Lower leg skin (tissue), 4 donors: ENCODE measurements at regions not wholly inside any gene's neighbourhood (a gene's known extent, or its start where the extent isn't known, plus 50 kb on each side); places are given as distances from the start of the nearest gene placed in this dataset.

ENCODE experiments used
- DNase-seq, 2 donors: peaks; one replicate each; pipeline ENCODE4 v3.0.0-alpha.2; 2019; ENCODE audit warnings: low spot score in 2 of 2
- H3K4me3 ChIP-seq: fragments of 200-600 bp; sonication (generic); 2 replicates; pipeline ENCODE4 v1.5.1; 2017; ENCODE audit warnings: mild to moderate bottlenecking, low read depth; ENCODE audit not compliant: poor library complexity, severe bottlenecking
- POLR2A ChIP-seq, 2 donors: fragments of 450-650 bp; IDR thresholded peaks; one replicate each; pipeline ENCODE4 v1.6.1; 2016 to 2017; ENCODE audit warnings: antibody characterized with exemption in 2 of 2, mild to moderate bottlenecking in 1 of 2, moderate library complexity in 1 of 2
- WGBS, 2 donors: methylation state at CpG; one replicate each; pipeline ENCODE4 v1.1.5; 2018; 5-methylcytosine and 5-hydroxymethylcytosine counted together
- intact Hi-C: fragments of 100-400 bp; cut with DNase I; formaldehyde crosslinking; loops from one replicate; pipeline ENCODE4 v1.15.0; 2023; ENCODE audit warnings: low total_unique reads
- TF ChIP-seq, protein P1 (sequence below), 3 donors: fragments of 450-650 bp; IDR thresholded peaks; one replicate each; pipeline ENCODE4 v1.5.1; 2016; ENCODE audit warnings: antibody characterized with exemption in 3 of 3, mild to moderate bottlenecking in 3 of 3, moderate library complexity in 2 of 3

DNA sequence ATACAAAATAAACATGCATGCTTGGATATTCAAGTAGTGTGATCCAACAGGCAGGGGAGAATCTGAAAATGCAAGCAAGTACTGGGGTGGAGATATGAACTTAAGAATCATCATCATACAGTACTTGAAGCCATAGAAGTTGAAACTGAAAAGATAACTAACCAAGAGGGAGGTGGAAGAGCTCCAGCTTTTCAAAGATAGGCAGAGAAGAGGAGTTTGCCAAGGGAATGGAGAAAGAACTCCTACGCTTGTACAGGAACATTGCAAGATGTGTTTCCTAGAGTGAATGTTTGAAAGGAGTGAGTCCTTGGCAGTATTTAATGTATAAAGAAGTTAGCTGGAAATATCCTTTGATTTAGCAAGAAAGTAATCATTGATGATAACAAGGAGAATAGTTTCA lies 106.2 kb upstream of the FRMPD4 start:
- 76 to 94% methylated on average over 1 of the region's 1 CpG for WGBS, 2 donors
- H3K4me3 ChIP-seq = no peak overlapping the region
- TF ChIP-seq, protein P1, sequence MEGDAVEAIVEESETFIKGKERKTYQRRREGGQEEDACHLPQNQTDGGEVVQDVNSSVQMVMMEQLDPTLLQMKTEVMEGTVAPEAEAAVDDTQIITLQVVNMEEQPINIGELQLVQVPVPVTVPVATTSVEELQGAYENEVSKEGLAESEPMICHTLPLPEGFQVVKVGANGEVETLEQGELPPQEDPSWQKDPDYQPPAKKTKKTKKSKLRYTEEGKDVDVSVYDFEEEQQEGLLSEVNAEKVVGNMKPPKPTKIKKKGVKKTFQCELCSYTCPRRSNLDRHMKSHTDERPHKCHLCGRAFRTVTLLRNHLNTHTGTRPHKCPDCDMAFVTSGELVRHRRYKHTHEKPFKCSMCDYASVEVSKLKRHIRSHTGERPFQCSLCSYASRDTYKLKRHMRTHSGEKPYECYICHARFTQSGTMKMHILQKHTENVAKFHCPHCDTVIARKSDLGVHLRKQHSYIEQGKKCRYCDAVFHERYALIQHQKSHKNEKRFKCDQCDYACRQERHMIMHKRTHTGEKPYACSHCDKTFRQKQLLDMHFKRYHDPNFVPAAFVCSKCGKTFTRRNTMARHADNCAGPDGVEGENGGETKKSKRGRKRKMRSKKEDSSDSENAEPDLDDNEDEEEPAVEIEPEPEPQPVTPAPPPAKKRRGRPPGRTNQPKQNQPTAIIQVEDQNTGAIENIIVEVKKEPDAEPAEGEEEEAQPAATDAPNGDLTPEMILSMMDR (IDR thresholded peaks at IDR 0.05) = no peak
- no peak for TF ChIP-seq POLR2A (IDR thresholded peaks at IDR 0.05)
- DNase-seq = no peak
- intact Hi-C loops = no loop called here

DNA sequence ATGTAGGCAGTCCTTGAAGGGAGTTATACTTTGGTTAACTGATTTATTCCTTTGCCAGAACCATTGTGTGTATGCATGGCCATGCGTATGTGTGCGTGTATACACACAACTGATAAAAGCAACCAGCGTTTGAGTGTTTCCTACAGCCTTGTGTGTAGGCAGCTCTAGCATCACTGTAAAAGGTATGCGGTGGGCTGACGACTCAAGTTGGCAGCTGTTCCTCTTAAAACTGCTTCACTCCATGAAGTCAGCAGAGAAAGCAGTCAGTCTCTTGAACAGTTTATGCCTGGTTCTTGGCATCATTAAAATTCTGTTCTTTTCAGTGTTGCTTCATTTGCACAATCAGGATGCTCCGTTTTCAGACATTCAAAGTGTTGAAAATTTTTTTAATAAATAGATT lies 103.5 kb upstream of the FRMPD4 start:
- no peak overlapping the region for H3K4me3 ChIP-seq
- TF ChIP-seq POLR2A (IDR thresholded peaks at IDR 0.05) = no peak
- TF ChIP-seq, protein P1 (IDR thresholded peaks at IDR 0.05) = no peak
- 75 to 81% methylated on average over 6 of the region's 6 CpGs for WGBS, 2 donors
- no peak for DNase-seq
- intact Hi-C loops = no loop called here

DNA sequence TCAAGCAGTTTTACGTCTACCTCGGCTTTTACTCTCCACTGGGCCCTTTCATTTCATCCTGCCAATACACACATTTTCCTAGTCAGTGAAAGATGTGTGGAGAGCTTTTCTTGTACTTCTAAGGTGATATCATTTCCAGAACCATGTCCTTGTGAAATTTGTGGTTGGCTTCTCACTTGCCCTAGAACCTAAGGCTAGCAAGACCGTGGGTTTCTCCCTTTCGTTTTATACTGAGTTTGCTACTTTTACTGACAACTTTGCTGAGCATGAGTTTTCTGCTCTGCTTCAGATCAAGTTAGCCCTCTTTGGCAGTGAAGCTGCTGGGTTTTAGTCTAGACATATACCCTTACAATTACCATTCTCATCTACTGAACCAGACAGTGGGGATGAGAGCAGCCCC lies 95.7 kb upstream of the FRMPD4 start:
- DNase-seq = no peak
- WGBS, 2 donors = 80 to 95% methylated on average over 4 of the region's 4 CpGs
- no peak overlapping the region for H3K4me3 ChIP-seq
- intact Hi-C loops = no loop called here
- no peak for TF ChIP-seq POLR2A (IDR thresholded peaks at IDR 0.05)
- TF ChIP-seq, protein P1 (IDR thresholded peaks at IDR 0.05) = no peak

DNA sequence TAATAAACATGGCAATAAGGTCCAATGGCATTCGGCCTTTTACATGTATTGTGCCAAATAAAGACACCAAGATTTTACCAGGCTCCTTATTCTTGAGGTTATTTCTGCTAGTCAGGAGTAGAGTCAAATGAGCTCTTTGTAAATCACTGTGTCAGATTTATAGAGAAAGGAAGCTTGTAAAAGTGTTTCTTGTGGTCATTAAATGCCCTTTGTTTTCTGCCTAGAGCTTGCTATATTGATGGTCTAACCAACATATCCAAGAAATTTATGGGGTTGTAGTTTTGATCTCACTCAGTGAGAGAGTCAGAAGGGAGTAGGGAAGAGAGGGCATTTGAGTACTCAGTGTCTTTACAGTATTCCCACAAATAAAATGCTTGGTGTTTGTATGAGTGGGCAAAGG lies 86.2 kb upstream of the FRMPD4 start:
- 29 to 41% methylated on average over 1 of the region's 1 CpG for WGBS, 2 donors
- H3K4me3 ChIP-seq = no peak overlapping the region
- no peak for DNase-seq
- intact Hi-C loops = no loop called here
- TF ChIP-seq, protein P1 (IDR thresholded peaks at IDR 0.05) = no peak
- TF ChIP-seq POLR2A (IDR thresholded peaks at IDR 0.05) = no peak

DNA sequence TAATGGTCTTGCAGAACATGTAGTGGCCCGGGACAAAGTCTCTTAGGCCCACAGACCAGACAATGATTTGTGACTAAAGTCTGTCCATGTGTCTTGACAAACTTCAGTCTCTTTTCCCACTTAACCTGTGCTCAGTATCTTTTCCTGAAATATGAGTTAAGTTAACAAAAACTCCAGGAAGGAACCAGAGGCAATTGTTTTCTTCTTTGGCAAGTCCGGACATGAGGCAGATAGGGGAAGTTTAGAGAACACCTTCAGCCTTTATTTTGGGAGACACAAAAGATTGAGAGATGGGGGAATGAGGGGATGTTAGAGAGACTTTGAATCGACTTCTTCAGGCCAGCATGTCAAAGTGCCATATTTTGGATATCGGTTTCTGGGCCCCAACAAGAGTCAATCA lies 80.2 kb upstream of the FRMPD4 start:
- WGBS, 2 donors = 54 to 58% methylated on average over 4 of the region's 4 CpGs
- intact Hi-C loops = no loop called here

More for the DNA sequence above, 80.2 kb upstream of the FRMPD4 start:
- H3K4me3 ChIP-seq = no peak overlapping the region
- TF ChIP-seq POLR2A (IDR thresholded peaks at IDR 0.05) = no peak
- TF ChIP-seq, protein P1 (IDR thresholded peaks at IDR 0.05) = no peak
- DNase-seq = no peak
